GM12874 (cell line): ENCODE measurements at regions not wholly inside any gene's neighbourhood (a gene's known extent, or its start where the extent isn't known, plus 50 kb on each side); places are given as distances from the start of the nearest gene placed in this dataset.

Experiments
- CTCF ChIP-seq: IDR thresholded peaks from 2 replicates; pipeline ENCODE4 v1.5.1; 2011; ENCODE audit warnings: low read depth, mild to moderate bottlenecking, control low read depth, low read length, moderate library complexity; ENCODE audit not compliant: insufficient read depth

- no peak for TF ChIP-seq CTCF
Measured at GRCh38 chr14:79939235-79939634, 272.1 kb downstream of the DIO2 start.

- TF ChIP-seq CTCF, result no peak
Measured at GRCh38 chr14:79938185-79938584, 273.1 kb downstream of the DIO2 start.

GRCh38 chr14:79937433-79937832 is 273.9 kb downstream of the DIO2 start:
- no peak for TF ChIP-seq CTCF

GRCh38 chr14:79924551-79924950 is 286.8 kb downstream of the DIO2 start:
- TF ChIP-seq CTCF, result no peak

GRCh38 chr14:79920180-79920692 is 291.1 kb downstream of the DIO2 start:
- no peak for TF ChIP-seq CTCF
